HEK293 (cell line): ENCODE measurements at regions not wholly inside any gene's neighbourhood (a gene's known extent, or its start where the extent isn't known, plus 50 kb on each side); places are given as distances from the start of the nearest gene placed in this dataset.

ENCODE experiments used
- CTCF ChIP-seq: fragments of 450-650 bp; formaldehyde crosslinking; IDR thresholded peaks from 2 replicates; pipeline ENCODE4 v1.5.1; 2016; ENCODE audit warnings: missing biosample characterization, missing genetic modification characterization
- KLF8 ChIP-seq: fragments of 450-650 bp; formaldehyde crosslinking; IDR thresholded peaks from 2 replicates; pipeline ENCODE4 v1.5.1; 2016; ENCODE audit warnings: missing biosample characterization, missing genetic modification characterization
- MZF1 ChIP-seq: fragments of 450-650 bp; formaldehyde crosslinking; IDR thresholded peaks from 2 replicates; pipeline ENCODE4 v1.5.1; 2017; ENCODE audit warnings: missing biosample characterization, missing genetic modification characterization, borderline replicate concordance
- PATZ1 ChIP-seq: fragments of 450-650 bp; formaldehyde crosslinking; IDR thresholded peaks from 2 replicates; pipeline ENCODE4 v1.5.1; 2016; ENCODE audit warnings: missing biosample characterization, missing genetic modification characterization
- PRDM1 ChIP-seq: fragments of 450-650 bp; formaldehyde crosslinking; IDR thresholded peaks from 2 replicates; pipeline ENCODE4; 2016; ENCODE audit warnings: missing biosample characterization, missing genetic modification characterization
- REST ChIP-seq: fragments of 450-650 bp; formaldehyde crosslinking; IDR thresholded peaks from 2 replicates; pipeline ENCODE4 v1.5.1; 2016; ENCODE audit warnings: missing biosample characterization, missing genetic modification characterization
- ZBTB8A ChIP-seq: fragments of 450-650 bp; formaldehyde crosslinking; IDR thresholded peaks from 2 replicates; pipeline ENCODE4 v1.5.1; 2016; ENCODE audit warnings: missing biosample characterization, missing genetic modification characterization
- ZNF157 ChIP-seq: fragments of 450-650 bp; formaldehyde crosslinking; IDR thresholded peaks from 2 replicates; pipeline ENCODE4 v1.5.1; 2016; ENCODE audit warnings: missing biosample characterization, missing genetic modification characterization
- ZNF362 ChIP-seq: fragments of 450-650 bp; formaldehyde crosslinking; IDR thresholded peaks from 2 replicates; pipeline ENCODE4 v1.5.1; 2016; ENCODE audit warnings: missing biosample characterization, missing genetic modification characterization
- ZNF544 ChIP-seq: fragments of 450-650 bp; formaldehyde crosslinking; IDR thresholded peaks from 2 replicates; pipeline ENCODE4 v1.5.0; 2017; ENCODE audit warnings: missing biosample characterization, missing genetic modification characterization
- TF ChIP-seq, protein P1 (sequence below): sonication (generic); formaldehyde crosslinking; IDR thresholded peaks from 2 replicates; pipeline ENCODE4 v1.8.1; 2022; ENCODE audit warnings: mild to moderate bottlenecking, moderate library complexity, missing genetic modification reagents
- TF ChIP-seq, protein P2 (sequence below): fragments of 450-650 bp; formaldehyde crosslinking; IDR thresholded peaks from 2 replicates; pipeline ENCODE4 v1.5.1; 2016; ENCODE audit warnings: missing biosample characterization, missing genetic modification characterization, low read depth

- no peak for TF ChIP-seq KLF8 (tag by site-specific recombination)
- TF ChIP-seq PRDM1 (tag by site-specific recombination), result no peak
- TF ChIP-seq, protein P1, sequence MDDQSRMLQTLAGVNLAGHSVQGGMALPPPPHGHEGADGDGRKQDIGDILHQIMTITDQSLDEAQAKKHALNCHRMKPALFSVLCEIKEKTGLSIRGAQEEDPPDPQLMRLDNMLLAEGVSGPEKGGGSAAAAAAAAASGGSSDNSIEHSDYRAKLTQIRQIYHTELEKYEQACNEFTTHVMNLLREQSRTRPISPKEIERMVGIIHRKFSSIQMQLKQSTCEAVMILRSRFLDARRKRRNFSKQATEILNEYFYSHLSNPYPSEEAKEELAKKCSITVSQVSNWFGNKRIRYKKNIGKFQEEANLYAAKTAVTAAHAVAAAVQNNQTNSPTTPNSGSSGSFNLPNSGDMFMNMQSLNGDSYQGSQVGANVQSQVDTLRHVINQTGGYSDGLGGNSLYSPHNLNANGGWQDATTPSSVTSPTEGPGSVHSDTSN (CRISPR knock-in tag), result no peak
- TF ChIP-seq REST (tag by site-specific recombination), result no peak
- no peak for TF ChIP-seq CTCF
- TF ChIP-seq ZBTB8A (tag by site-specific recombination), result no peak
- TF ChIP-seq MZF1, result no peak
- TF ChIP-seq ZNF157 (tag by site-specific recombination), result no peak
- TF ChIP-seq ZNF544 (tag by site-specific recombination), result no peak
- TF ChIP-seq, protein P2, sequence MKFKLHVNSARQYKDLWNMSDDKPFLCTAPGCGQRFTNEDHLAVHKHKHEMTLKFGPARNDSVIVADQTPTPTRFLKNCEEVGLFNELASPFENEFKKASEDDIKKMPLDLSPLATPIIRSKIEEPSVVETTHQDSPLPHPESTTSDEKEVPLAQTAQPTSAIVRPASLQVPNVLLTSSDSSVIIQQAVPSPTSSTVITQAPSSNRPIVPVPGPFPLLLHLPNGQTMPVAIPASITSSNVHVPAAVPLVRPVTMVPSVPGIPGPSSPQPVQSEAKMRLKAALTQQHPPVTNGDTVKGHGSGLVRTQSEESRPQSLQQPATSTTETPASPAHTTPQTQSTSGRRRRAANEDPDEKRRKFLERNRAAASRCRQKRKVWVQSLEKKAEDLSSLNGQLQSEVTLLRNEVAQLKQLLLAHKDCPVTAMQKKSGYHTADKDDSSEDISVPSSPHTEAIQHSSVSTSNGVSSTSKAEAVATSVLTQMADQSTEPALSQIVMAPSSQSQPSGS (tag by site-specific recombination), result no peak
- TF ChIP-seq ZNF362, result no peak
- TF ChIP-seq PATZ1 (tag by site-specific recombination), result no peak
Measured at GRCh38 chr5:156197042-156197635, 129.8 kb upstream of the SGCD start.
